ENCODE measurements at regions not wholly inside any gene's neighbourhood (a gene's known extent, or its start where the extent isn't known, plus 50 kb on each side); places are given as distances from the start of the nearest gene placed in this dataset.

DNA sequence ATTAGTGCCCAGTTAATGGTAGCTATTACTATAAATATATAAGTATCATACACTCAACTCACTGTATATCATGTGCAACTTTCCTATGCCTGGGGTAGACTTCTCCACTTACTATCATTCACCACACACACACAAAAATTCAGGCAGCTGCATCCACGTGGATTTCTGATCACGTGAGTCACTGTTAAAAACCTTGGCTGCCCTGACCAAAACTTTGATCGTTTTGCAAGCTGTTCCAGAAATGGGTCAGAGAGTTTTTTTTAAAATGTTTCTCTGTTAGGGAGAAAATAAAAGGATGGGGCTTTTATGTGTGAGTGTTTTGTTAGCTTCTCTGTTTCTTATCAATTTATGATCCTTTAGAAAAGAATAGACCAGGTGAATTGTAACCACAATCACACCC is 198.2 kb upstream of the CNOT2 start:
- TF ChIP-seq GATA2 (IDR thresholded peaks at IDR 0.05; ENCODE audit: low read depth, low read length) (no peak), GATA3 (IDR thresholded peaks at IDR 0.05; ENCODE audit: low read depth, low read length) (no peak)

All from SH-SY5Y (cell line).